ENCODE measurements at regions not wholly inside any gene's neighbourhood (a gene's known extent, or its start where the extent isn't known, plus 50 kb on each side); places are given as distances from the start of the nearest gene placed in this dataset.

GRCh38 chr18:28478531-28478930, 301.6 kb upstream of the CDH2 start:
- no peaks in the 10 kb centered on the region for H3K79me2 ChIP-seq (ENCODE audit: control insufficient read depth, insufficient read depth, low read length)
- no peak overlapping the region for H3K4me3 ChIP-seq (replicated peaks in 1 of 4; ENCODE audit: control extremely low read depth in 1 of 4, insufficient read depth in 1 of 4, low read depth in 3 of 4, low read length in 4 of 4)
- no peak overlapping the region for H3K4me2 ChIP-seq (ENCODE audit: extremely low read depth, insufficient read depth, low read length)
- no peaks in the 10 kb centered on the region for H3K4me1 ChIP-seq (ENCODE audit: control insufficient read depth, extremely low read depth, insufficient read depth, low read length)
- H3K36me3 ChIP-seq (ENCODE audit: control insufficient read depth, insufficient read depth, low read length): no peaks in the 10 kb centered on the region
- H3K9ac ChIP-seq (ENCODE audit: insufficient read depth, low read length): no peak overlapping the region
- no peaks in the 10 kb centered on the region for H4K20me1 ChIP-seq (ENCODE audit: control insufficient read depth, extremely low read depth, insufficient read depth, low read length)
- no peak overlapping the region for H3K27ac ChIP-seq (ENCODE audit: insufficient read depth, low read length)
- H3K9me3 ChIP-seq (ENCODE audit: control insufficient read depth, insufficient read depth, low read depth, low read length): no peaks in the 10 kb centered on the region
- H2AFZ ChIP-seq (ENCODE audit: low read length): no peak overlapping the region
- no peak for DNase-seq (ENCODE audit: low read depth in 2 of 2)
- no peak for TF ChIP-seq EZH2 (IDR thresholded peaks at IDR 0.05; ENCODE audit: low read length, missing control alignments)
- TF ChIP-seq CTCF (conservative IDR thresholded peaks at IDR 0.05 in 1 of 2, IDR thresholded peaks at IDR 0.05 in 1 of 2; ENCODE audit: low read depth in 1 of 2, low read length in 2 of 2): no peak
- no peaks in the 10 kb centered on the region for H3K27me3 ChIP-seq (ENCODE audit: control insufficient read depth, insufficient read depth, low read length)

GRCh38 chr18:28476302-28476701, 299.4 kb upstream of the CDH2 start:
- DNase-seq (ENCODE audit: low read depth in 2 of 2): no peak
- Histone ChIP-seq H3K9ac (ENCODE audit: insufficient read depth, low read length) (no peak overlapping the region), H3K4me1 (ENCODE audit: control insufficient read depth, extremely low read depth, insufficient read depth, low read length) (no peaks in the 10 kb centered on the region), H3K36me3 (ENCODE audit: control insufficient read depth, insufficient read depth, low read length) (no peaks in the 10 kb centered on the region), H3K9me3 (ENCODE audit: control insufficient read depth, insufficient read depth, low read depth, low read length) (no peaks in the 10 kb centered on the region), H3K27me3 (ENCODE audit: control insufficient read depth, insufficient read depth, low read length) (no peaks in the 10 kb centered on the region), H3K27ac (ENCODE audit: insufficient read depth, low read length) (no peak overlapping the region), H4K20me1 (ENCODE audit: control insufficient read depth, extremely low read depth, insufficient read depth, low read length) (no peaks in the 10 kb centered on the region), H3K4me3 (replicated peaks in 1 of 4; ENCODE audit: control extremely low read depth in 1 of 4, insufficient read depth in 1 of 4, low read depth in 3 of 4, low read length in 4 of 4) (no peak overlapping the region), H3K79me2 (ENCODE audit: control insufficient read depth, insufficient read depth, low read length) (no peaks in the 10 kb centered on the region), H3K4me2 (ENCODE audit: extremely low read depth, insufficient read depth, low read length) (no peak overlapping the region), H2AFZ (ENCODE audit: low read length) (no peak overlapping the region)
- no peak for TF ChIP-seq CTCF (conservative IDR thresholded peaks at IDR 0.05 in 1 of 2, IDR thresholded peaks at IDR 0.05 in 1 of 2; ENCODE audit: low read depth in 1 of 2, low read length in 2 of 2)
- no peak for TF ChIP-seq EZH2 (IDR thresholded peaks at IDR 0.05; ENCODE audit: low read length, missing control alignments)

DNA sequence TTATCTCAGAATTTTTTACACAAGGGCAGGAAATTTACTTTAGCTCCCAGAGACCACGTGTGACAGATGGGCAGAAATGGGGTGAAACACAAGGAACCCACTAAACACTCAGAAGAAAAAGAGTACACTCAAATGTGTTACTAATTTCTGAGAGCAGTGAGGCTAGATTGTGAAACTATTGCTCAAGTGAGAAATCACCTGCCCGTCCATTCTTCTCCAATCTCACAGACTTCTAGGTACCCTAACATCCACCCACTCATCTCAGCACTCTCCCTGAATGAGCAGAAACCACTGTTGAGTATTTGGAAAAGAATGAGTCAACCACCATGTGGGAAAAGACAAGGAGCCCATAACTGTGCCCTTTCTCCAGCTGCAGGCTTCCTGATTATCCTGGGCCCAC, 293.0 kb upstream of the CDH2 start:
- Histone ChIP-seq H3K9ac (ENCODE audit: insufficient read depth, low read length) (no peak overlapping the region), H3K27ac (ENCODE audit: insufficient read depth, low read length) (no peak overlapping the region), H2AFZ (ENCODE audit: low read length) (no peak overlapping the region), H3K4me2 (ENCODE audit: extremely low read depth, insufficient read depth, low read length) (no peak overlapping the region), H3K27me3 (ENCODE audit: control insufficient read depth, insufficient read depth, low read length) (no peaks in the 10 kb centered on the region), H3K4me3 (replicated peaks in 1 of 4; ENCODE audit: control extremely low read depth in 1 of 4, insufficient read depth in 1 of 4, low read depth in 3 of 4, low read length in 4 of 4) (no peak overlapping the region), H3K36me3 (ENCODE audit: control insufficient read depth, insufficient read depth, low read length) (no peaks in the 10 kb centered on the region), H3K9me3 (ENCODE audit: control insufficient read depth, insufficient read depth, low read depth, low read length) (no peaks in the 10 kb centered on the region), H4K20me1 (ENCODE audit: control insufficient read depth, extremely low read depth, insufficient read depth, low read length) (no peaks in the 10 kb centered on the region), H3K79me2 (ENCODE audit: control insufficient read depth, insufficient read depth, low read length) (no peaks in the 10 kb centered on the region), H3K4me1 (ENCODE audit: control insufficient read depth, extremely low read depth, insufficient read depth, low read length) (no peaks in the 10 kb centered on the region)
- peak in 1 of 2 donors; percentile 53 for DNase-seq (ENCODE audit: low read depth in 2 of 2)
- no peak for TF ChIP-seq EZH2 (IDR thresholded peaks at IDR 0.05; ENCODE audit: low read length, missing control alignments)
- TF ChIP-seq CTCF (conservative IDR thresholded peaks at IDR 0.05 in 1 of 2, IDR thresholded peaks at IDR 0.05 in 1 of 2; ENCODE audit: low read depth in 1 of 2, low read length in 2 of 2): no peak

Data from fibroblast of lung (primary cell).